Stimulated activated CD8-positive, alpha-beta memory T cell treated with anti-CD3 and anti-CD28 coated beads, Interleukin-2, amount 100 ng/mL, for 1 hour (primary cell): ENCODE measurements at regions not wholly inside any gene's neighbourhood (a gene's known extent, or its start where the extent isn't known, plus 50 kb on each side); places are given as distances from the start of the nearest gene placed in this dataset.
"Not testable (repeated sequence)": the region's sequence is repeated elsewhere in the genome, so short reads cannot be mapped to it uniquely, and the experiment has no call there.

Source experiments
- DNase-seq, 2 donors: peaks; one replicate each; pipeline ENCODE4 v3.0.0-alpha.2; 2020; ENCODE audit warnings: low read depth in 2 of 2

DNA sequence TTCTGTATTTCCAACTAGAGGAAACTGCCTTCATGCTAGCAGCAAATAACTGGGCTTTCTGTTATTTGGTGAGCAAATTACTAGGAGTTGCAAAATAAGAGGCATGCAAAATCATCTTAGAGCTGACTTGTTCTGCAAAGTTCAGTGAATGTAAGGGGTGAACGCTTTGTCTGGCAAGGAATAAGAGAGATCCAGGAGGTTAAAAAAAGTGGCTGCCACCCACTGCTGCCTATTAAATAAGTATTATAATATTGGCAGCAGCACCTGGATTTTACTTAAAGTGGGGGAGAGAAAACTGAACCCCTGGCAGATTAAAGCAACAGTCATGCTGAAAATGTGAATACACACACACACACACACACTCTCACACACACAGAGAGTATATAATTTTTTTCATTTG, 557.0 kb downstream of the FLRT2 start:
- no peak for DNase-seq

DNA sequence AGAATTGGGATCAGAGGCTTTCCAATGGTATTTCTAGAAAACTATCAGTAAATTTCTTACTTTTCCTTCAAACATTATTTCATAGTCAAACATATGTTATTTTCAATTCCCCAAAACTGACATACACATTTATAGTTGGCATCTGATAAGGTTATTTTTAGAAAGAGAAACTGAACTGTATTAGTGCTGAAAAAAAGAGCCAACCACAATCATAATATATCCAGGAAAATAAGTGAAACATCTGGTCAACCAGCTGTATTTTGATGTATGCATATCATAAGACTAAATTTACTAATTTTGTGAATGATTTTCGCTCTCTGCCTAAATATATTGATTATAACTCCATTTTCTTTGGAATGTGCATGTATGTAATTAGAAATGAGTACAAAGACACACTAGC, 554.2 kb downstream of the FLRT2 start:
- DNase-seq = no peak

DNA sequence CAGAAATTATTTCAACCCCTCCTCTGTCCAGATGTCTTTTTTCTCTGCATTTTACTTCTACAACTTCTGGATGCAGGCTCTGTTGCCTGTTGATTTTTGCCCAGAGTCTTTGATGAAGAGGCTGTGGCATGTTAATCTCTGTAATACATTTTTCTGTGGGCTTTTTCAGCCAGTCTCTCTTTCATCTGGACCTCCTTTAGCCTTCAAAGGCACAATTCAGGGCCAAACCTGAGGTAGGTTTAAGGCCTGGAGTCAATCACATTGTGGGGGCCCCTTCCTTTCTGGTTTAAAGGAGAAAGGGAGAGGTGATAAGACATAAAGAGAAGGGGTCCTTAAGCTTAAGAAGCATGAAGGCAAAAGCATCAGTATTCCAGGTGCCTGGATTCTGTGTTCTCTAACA, 553.7 kb downstream of the FLRT2 start:
- no peak for DNase-seq

DNA sequence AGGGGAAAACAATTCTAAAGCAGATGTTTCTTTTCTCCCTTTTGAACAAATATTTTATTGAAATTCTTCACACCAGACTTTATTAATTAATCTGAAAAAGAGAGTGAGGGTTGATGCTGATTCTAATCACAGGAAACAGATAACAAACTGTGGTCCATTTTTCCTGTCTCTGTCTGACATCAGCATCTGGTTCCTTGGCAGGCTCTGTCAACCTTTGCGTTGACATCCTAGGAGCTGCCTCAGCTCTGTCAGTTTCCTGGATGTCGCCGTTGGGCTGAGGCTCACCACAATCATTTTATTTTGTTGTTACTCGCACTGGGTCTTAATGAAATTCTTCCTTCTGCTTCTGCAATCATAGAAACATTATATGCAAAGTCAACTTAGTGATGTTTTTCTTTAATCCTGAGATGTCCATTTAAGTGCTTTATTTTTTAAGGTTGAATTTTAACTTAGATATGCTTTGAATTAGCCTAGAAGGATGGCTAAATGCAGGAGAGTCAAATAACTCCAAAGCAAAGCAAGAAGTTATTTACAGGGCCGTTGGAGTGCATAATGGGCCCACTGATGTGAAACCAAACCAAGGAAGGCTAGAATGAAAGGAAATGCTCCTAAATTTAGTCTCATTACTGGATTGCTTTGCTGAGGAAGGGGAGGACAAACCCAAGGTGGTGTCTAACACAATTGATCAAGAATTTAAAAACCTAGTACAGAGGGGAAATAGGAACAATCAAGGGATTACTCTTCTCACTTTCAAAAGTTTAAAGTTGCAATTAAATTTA, 542.4 kb downstream of the FLRT2 start:
- DNase-seq = no peak

DNA sequence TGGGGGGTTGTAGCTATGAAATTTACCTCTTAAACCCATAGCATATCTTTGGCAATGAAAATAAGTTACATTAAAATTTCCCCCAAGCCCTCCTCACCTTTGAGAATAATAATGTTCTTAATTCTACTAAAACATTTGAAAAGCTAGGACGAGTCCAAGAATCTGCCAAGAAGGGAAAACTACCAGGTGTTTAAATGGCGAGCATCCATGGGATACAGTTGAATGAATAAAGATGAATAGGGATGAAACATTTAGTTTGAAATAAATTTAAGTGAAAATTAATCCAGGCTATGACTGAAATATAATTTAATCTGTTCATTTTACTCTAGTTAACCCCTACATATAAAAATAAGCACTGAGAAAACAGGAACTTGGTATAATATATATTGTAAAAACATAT, 536.7 kb downstream of the FLRT2 start:
- DNase-seq = no peak

DNA sequence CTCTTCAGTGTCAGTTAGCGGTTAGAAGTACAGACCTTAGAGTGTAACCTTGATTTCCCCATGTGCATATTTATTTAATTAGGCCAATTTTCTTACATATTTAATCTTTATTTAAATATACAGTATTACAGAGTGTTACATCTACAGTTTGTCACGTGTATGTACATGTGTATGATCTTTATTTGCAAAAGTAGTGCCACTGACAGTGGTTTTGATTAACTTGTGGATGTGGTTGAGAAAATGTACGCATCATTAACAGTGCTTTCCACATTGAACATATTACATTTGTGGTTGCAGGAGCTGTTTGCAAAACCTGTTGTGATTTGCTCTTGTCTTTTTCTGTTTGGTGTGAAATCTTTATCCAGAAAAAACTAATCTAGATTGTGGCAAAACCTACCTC, 535.5 kb downstream of the FLRT2 start:
- DNase-seq = no peak

DNA sequence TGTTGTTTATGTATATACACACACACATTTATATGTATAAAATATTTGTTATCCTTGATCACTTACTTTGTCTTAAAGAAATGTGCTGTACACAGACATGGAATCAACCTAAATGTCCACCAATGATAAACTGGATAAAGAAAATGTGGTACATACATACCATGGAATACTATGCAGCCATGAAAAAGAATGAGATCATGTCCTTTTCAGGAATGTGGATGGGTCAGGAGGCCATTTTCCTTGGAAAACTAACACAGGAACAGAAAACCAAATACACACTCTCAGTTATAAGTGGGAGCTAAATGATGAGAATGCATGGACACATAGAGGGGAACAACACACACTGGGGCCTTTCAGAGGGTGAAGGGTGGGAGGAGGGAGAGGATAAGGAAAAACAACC, 534.7 kb downstream of the FLRT2 start:
- not testable (repeated sequence) for DNase-seq

DNA sequence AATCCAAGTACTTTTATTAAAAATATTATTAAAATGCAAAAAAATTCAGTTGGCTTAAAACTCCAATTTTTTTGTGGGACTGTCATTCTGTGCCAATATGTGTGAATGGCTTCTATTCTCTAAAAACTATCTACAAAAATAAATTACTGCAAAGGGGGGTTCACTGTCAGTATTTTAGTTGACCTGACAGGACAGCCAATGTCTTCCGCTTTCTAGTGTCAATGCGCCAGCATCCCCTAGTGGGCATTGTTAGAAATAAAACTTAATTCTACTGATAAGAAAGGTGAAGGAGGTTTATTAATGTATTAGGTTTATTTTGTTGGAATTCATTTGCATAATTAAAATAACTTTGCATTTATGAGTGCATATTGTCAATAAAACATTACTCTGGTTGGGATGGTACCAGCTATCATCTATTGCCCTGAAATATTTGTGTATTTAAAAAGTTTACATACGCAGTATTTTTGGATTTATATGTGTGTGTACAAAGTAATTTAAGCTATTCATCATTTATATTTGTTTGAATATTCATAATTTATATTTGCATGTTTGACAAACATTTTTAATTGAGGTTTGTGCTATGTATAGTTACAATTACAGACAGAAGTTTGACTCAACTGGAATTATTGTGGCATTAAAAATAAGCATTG, 527.2 kb downstream of the FLRT2 start:
- no peak for DNase-seq

DNA sequence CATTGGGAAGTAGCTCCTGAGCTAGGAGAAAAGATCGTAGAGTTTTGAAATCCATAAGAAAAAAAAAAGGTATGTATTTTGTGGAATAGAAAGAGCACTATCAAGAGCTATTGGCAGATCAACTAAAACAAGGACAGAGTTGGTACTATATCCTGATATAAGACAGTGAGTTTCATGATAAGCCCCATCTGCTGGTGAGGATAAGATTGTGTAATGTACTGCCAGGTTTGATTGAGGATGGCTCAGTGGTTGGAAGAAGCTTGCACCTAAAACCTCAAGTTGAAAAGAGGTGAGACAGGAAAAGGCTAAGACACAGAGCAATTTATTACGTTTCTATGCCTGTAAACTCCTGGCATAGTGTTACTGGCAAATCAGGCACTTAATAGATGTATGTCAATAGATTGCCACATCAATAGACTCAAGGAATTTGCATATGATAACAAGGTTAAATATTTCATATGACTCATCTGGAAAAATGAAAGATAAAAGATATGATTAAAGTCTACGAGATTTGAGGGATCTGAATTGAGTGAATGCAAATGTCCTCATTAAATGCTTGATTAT, 525.6 kb downstream of the FLRT2 start:
- DNase-seq = no peak

DNA sequence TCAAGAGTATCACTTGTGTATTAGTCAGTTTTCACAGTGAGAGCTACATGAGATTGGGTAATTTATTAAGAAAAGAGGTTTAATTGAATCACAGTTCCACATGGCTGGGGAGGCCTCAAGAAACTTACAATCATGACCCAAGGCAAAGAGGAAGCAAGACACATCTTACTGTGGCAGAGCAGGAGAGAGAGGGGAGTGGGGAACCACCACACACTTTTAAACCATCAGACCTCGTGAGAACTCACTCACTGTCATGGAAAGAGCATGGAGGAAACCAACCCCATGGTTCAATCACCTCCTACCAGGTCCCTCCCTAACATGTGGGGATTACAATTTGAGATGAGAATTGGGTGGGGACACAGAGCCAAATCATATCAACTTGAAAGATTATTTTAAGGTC, 522.9 kb downstream of the FLRT2 start:
- no peak for DNase-seq

DNA sequence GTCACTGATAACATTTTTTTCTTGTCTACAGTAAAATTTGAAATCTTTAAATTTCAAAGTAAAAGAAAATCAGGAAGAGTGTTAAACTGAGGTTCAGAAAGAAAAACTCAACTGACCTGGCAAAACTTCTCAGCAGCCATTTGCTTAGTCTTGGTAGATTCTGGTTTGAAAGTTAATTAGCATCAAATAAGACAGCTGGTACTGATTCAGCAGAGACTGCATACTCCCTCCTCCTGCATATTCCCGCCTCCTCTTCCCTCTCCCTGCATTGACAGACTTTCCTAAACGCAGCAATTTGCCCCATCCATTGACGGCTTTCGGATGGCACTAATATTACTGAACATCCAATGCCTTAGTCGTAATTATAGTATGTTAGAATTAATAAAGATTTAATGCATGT, 520.8 kb downstream of the FLRT2 start:
- DNase-seq = no peak

DNA sequence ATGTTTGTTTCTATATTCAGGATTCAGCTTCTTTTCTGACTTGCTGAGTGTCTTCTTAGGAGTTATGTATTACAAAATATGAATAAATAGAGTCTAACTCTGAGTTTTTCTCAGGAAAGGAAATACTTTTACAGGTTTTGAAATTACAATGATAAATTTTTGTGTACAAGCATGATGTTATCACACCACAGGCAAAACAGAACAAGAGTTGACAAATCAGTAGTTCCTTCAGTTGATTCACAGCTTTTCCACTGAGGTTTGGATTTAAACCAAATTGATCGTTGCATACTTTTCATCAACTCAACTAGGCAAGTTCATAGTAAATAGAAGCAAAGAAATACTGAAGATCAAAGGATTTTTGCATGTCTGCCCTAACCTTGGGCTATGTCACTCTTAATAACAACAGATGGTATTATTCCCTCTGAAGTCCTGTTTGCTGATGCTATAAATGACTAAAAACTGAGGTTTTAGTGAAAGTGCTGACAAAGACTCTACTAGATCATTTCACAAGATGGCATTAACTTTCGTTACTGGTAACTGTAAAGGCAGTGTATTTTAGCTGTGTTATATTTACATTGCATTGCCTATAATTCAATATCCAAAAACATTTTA, 520.2 kb downstream of the FLRT2 start:
- no peak for DNase-seq

DNA sequence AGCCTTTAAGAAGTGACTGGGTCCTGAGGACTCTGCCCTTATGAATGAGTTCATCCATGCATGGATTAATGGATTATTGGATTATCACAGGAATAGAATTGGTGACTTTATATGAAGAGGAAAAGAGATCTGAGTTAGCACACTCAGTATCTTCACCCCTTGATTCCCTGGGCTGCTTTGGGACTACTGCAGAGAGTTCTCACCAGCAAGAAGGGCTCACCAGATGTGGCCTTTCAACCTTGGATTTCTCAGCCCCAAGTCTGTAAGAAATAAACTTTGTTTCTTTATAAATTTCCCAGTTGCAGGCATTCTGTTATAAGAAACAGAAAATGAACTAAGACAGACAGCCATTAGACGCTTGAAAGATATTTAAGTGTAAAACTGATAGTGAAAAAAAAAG, 509.2 kb downstream of the FLRT2 start:
- no peak for DNase-seq

DNA sequence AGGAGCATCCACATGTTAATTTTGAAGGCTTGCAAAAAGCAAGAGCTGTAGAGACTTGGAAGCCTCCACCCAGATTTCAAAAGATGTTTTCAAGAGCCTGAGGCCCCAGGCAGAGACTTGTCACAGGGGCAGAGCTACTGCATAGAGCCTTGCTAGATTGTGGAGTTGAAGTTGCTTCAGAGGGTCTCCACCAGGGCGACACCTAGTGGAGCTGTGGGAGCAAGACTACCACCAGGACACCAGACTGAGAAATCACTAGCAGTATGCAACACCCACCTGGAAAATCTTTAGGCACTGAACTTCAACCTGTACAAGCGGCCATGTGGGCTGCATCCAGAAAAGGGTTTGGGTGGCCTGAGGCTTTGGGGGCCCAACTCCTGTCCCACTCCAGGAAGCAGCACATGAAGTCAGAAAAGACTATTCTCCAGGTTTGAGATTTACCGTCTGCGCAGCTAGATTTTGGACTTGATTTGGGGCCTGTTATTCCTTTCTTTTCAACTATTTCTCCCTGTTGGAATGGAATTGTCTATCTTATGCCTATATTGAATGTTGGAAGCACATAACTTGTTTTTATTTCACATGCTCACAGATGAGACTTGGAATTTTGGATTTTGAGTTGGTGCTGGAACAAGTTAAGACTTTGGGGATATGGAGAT, 508.6 kb downstream of the FLRT2 start:
- DNase-seq = peak in 1 of 2 donors; percentile 0

DNA sequence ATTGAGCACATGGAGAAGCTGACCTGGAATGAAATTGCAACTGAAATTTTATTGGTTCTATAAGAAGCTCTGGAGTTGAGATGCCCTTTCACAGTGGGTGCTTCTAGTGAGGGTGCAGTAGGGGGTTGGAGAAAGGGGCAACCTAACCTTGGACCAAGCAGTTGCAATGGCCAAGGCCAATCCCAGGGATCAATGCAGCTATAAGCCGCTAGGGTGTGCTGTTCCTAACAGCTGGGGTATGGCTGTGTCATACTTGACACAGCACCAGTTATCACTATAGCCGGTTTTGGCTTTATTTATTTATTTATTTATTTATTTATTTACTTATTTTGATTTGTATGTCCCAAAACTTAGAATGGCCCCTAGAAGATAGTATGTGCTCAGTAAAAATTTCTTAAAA, 505.9 kb downstream of the FLRT2 start:
- DNase-seq = no peak

DNA sequence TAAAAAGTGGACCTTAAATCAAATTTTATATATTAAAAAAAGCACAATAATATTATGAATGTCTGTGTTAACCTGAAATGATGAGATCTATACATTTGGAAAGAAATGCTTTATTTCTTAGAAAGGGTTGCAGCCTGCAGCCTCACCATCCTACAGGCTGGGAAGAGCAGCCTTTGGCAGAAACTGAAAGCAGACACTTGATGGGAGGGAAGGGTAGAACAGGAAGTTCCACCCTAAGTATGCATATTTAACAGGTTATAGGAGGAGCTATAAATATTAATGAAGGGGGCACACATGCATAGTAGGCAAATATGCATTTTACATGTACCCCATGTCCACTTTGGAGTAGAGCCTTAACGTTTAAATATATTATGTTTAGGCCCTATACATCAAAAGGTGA, 498.0 kb downstream of the FLRT2 start:
- DNase-seq = no peak

DNA sequence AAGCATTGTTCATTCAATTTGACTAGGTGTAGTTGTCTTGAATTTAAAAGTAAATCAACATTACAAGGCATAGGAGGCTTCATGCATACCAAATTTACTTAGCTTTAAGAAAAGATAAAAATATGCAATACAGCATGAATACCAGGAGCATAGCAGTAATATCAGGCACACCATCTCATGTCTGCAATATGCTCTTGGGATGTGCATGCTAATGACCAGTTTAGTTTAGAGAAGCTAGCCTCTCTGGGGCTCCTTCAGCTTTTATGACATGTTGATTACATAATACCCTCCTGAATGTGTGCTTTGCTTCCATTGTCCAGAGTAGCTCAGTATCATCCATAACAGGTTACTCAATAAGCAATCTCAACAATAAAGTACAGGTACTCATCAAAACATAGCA, 497.2 kb downstream of the FLRT2 start:
- no peak for DNase-seq

DNA sequence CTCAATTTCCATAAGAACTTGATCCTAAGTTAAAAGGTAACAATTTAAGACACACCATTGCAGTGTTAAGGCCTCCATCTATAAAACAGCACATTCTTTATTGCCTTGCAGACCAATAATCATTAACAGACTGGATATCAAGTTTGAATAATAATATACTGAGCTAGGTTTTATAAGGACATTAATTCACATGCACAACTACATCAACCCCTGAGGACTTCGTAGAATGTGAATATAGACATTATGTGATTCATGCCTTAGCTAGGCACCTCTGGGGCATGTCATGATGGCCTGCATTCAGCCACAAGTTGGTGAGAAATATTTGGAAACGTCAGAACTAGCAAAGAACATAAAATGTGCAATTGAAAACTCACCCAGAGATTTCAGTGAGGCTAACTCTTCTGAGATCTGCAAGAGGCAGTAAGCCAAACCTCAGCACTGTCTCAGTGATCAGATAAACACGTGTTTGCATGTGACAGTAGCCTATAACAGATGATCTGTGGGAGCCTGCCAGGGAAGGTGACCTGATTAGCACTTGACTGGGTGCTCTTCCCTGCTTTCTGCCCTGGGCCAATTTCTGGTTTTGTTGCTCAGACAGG, 492.2 kb downstream of the FLRT2 start:
- DNase-seq = no peak

DNA sequence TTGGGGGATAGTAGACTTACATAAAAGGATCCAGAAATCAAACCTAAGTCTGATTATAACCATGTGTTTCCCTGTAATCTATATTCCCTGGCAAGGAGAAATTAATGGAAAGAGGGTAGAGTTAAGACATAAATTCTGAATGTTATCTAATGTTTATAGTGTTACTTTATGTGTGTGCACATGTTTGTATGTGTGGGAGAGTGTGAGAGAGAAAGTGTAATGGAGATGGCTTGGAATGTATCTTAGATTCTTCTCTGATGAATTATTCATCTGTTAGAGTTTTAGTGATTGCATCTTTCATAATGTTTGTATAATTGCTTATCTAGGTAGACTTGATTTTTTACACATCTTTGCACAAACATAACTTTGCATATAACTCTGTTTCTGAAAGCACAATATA, 490.9 kb downstream of the FLRT2 start:
- DNase-seq = no peak

DNA sequence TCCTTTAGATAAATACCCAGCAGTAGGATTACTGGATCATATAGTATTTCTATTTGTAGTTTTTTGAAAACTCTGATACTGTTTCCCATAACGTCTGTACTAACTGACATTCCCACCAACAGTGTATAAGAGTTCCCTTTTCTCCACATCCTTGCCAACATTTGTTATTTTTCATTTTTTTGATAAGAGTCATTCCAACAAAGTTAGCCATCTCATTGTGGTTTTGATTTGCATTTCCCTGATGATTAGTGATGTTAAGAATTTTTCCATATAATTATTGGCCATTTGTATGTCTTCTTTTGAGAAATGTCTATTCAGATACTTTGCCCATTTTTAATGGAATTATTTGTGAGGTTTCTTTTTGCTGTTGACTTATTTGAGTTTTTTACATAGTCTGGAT, 486.0 kb downstream of the FLRT2 start:
- DNase-seq = no peak

DNA sequence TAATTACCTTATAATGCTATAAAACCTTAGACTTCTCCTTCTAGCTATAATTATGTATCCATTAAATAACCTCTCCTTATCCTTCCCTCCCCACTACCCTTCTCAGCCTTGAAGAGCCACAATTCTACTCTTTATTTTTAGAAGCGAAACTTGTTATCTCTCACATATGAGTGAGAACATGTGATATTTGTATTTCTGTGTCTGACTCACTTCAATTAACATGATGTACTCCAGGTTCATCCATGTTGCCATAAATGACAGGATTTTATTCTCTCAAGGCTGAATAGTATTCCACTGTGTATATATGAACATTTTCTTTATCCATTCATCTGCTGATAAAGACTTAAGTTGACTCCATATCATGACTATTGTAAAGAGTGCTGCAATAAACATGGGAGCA, 485.6 kb downstream of the FLRT2 start:
- no peak for DNase-seq

DNA sequence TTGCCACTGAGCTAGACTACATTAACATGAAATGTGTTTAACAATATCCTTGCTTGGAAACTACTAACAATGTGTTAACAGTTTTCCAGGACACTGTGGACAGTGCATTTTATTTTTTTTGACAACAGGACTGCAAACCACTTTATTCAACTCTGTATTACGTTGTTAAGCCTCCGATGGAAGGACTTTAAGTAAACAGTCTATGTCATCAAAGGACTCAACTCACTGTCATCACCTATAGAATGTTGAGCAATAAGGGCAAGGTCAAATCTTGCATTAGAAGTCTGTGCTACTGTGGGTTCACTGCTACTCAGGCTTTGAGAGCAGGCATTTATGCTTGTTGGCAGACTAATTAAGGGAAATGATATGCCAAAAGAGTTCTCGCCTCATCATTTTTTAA, 483.7 kb downstream of the FLRT2 start:
- DNase-seq = no peak
